ENCODE measurements at regions not wholly inside any gene's neighbourhood (a gene's known extent, or its start where the extent isn't known, plus 50 kb on each side); places are given as distances from the start of the nearest gene placed in this dataset.

DNA sequence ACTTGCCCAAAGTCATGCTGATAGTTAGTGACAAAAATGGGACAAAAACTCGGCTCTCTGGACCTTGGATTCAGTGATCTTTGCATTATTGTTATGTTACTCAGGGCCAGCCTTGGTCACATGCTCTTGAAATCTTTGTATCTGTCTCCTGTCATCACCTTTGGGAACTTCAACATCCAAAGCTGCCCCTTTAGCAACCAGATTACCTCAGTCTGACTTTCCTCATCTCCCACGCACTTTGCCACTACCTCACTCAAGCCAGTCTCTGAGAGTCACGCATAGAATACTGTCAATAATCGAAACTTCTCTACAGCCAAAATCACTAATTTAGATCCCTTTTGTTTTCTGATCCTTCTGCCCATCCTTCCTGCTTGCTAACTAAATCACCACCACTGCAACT lies 90.8 kb upstream of the DAAM1 start:
- Mint-ChIP-seq H3K27me3 (ENCODE audit: insufficient read depth) (peaks cover 10% of the 10 kb centered on the region), H3K27ac (no peak overlapping the region), H3K4me3 (no peak overlapping the region), H3K36me3 (ENCODE audit: low read depth) (no peaks in the 10 kb centered on the region), H3K4me1 (ENCODE audit: low read depth) (peaks cover 17% of the 10 kb centered on the region), H3K9me3 (no peaks in the 10 kb centered on the region)
- TF ChIP-seq, protein P1, sequence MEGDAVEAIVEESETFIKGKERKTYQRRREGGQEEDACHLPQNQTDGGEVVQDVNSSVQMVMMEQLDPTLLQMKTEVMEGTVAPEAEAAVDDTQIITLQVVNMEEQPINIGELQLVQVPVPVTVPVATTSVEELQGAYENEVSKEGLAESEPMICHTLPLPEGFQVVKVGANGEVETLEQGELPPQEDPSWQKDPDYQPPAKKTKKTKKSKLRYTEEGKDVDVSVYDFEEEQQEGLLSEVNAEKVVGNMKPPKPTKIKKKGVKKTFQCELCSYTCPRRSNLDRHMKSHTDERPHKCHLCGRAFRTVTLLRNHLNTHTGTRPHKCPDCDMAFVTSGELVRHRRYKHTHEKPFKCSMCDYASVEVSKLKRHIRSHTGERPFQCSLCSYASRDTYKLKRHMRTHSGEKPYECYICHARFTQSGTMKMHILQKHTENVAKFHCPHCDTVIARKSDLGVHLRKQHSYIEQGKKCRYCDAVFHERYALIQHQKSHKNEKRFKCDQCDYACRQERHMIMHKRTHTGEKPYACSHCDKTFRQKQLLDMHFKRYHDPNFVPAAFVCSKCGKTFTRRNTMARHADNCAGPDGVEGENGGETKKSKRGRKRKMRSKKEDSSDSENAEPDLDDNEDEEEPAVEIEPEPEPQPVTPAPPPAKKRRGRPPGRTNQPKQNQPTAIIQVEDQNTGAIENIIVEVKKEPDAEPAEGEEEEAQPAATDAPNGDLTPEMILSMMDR (IDR thresholded peaks at IDR 0.05): no peak
- no peak for DNase-seq

DNA sequence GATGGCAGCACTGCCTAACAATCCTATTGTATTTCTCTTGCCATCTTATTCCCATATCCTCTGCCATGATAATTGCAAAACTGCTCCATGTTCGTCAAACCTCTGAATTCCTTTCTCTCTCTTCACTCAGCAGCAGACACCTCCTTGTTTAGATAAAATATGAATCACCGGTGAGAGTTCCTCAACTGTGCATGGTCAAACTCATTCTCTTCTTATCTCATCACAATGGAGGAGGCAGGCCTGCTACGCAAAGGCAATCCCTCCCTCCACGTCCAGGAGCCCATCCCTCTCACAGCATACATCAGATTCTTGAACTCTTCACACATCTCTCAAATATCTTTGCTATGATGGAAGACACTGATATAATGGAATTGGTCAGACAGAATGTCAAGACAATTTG lies 90.1 kb upstream of the DAAM1 start:
- Mint-ChIP-seq H3K27ac (no peak overlapping the region), H3K36me3 (ENCODE audit: low read depth) (no peaks in the 10 kb centered on the region), H3K9me3 (no peaks in the 10 kb centered on the region)

DNA sequence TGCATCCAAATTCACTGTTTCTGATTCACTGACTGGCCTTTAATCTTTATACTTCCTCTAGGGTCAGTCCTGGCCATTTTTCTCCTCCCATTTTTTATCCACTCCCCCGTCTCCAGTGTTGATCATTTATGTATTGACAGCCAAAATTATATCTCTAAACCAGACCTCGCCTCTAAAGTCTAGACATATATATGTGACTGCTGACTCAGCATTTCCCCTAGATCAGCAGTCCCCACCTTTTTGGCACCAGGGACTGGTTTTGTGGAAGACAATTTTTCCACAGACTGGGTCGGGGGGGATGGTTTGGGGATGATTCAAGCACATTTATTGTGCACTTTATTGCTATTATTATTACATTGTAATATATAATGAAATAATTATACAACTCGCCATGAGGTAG lies 88.3 kb upstream of the DAAM1 start:
- no peaks in the 10 kb centered on the region for H3K9me3 Mint-ChIP-seq
- H3K4me1 Mint-ChIP-seq (ENCODE audit: low read depth): peaks cover 28% of the 10 kb centered on the region
- H3K27ac Mint-ChIP-seq: no peak overlapping the region
- no peak overlapping the region for H3K4me3 Mint-ChIP-seq
- no peaks in the 10 kb centered on the region for H3K36me3 Mint-ChIP-seq (ENCODE audit: low read depth)
- H3K27me3 Mint-ChIP-seq (ENCODE audit: insufficient read depth): no peaks in the 10 kb centered on the region; the same call in 1 of the 2 replicates
- DNase-seq: no peak
- TF ChIP-seq, protein P1 (IDR thresholded peaks at IDR 0.05): no peak

More for the DNA sequence above, 90.1 kb upstream of the DAAM1 start:
- DNase-seq: peak; percentile 94
- peaks cover 24% of the 10 kb centered on the region for H3K4me1 Mint-ChIP-seq (ENCODE audit: low read depth)
- TF ChIP-seq, protein P1 (IDR thresholded peaks at IDR 0.05): no peak
- no peak overlapping the region for H3K4me3 Mint-ChIP-seq
- H3K27me3 Mint-ChIP-seq (ENCODE audit: insufficient read depth): peaks cover 3% of the 10 kb centered on the region

DNA sequence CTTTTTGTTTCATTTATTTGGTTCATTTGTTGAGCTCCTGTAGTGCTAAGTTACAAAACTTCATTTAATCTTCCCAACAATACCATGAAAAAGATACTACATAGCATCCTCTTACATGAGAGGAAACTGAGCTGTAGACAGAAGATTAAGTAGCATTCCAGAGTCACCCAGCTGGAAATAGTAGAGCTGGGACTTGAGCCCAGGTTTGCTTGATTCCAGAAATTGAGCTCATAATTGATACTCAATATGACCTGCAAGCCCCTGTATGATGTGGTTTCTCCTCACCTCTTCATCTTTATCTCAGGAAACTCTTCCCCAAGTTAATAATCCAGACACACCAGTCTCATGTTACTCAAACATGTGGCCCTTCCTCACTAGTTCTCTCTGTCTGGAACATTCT lies 87.0 kb upstream of the DAAM1 start:
- no peak for DNase-seq

DNA sequence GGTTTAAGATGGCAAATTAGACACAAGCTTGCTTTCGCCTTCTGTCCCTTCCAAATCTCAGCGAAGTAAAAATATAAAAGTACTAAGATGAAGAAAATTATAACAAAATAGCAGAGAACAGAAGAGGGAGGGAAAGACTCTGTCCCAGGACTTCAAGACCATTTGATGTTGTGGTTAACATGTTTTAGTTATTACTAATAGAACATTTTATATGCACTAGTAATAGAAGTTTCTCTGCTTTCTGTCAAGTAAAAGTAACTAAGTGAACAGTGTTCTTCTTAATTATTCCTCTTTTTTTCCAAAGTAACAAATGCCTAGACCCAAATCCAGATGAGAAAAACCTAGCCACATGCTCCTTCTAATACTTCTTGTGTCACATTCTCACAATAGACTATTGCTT lies 85.1 kb upstream of the DAAM1 start:
- peak overlapping the region; percentile 27; the same call in 1 of the 2 replicates for H3K4me3 Mint-ChIP-seq
- peak overlapping the region; percentile 38 for H3K27ac Mint-ChIP-seq
- H3K4me1 Mint-ChIP-seq (ENCODE audit: low read depth): peaks cover 35% of the 10 kb centered on the region
- H3K27me3 Mint-ChIP-seq (ENCODE audit: insufficient read depth): peaks cover 3% of the 10 kb centered on the region; the same call in 1 of the 2 replicates
- no peaks in the 10 kb centered on the region for H3K9me3 Mint-ChIP-seq
- H3K36me3 Mint-ChIP-seq (ENCODE audit: low read depth): no peaks in the 10 kb centered on the region
- TF ChIP-seq, protein P1 (IDR thresholded peaks at IDR 0.05): no peak
- DNase-seq: peak; percentile 29

More for the DNA sequence above, 87.0 kb upstream of the DAAM1 start:
- Mint-ChIP-seq H3K27me3 (ENCODE audit: insufficient read depth) (no peaks in the 10 kb centered on the region), H3K9me3 (no peaks in the 10 kb centered on the region), H3K4me3 (no peak overlapping the region), H3K4me1 (ENCODE audit: low read depth) (peaks cover 28% of the 10 kb centered on the region), H3K27ac (no peak overlapping the region), H3K36me3 (ENCODE audit: low read depth) (no peaks in the 10 kb centered on the region)
- TF ChIP-seq, protein P1 (IDR thresholded peaks at IDR 0.05): no peak

DNA sequence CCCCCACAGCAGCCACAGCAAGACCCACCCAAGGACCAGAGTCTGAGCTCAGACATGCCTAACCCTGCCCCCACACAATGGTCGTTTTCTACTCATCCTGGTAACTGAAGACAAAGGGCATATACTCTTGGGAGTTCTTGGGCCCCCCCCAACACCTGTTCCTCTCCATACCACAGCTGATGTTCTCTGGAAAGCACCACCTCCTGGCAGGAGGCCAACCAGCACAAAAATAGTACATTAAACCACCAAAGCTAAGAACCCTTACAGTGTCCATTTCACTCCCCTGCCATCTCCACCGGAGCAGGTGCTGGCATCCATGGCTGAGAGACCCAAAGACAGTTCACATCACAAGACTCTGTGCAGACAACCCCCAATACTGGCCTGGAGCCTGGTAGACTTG lies 80.6 kb upstream of the DAAM1 start:
- TF ChIP-seq, protein P1 (IDR thresholded peaks at IDR 0.05): no peak
- Mint-ChIP-seq H3K4me1 (ENCODE audit: low read depth) (peaks cover 16% of the 10 kb centered on the region), H3K36me3 (ENCODE audit: low read depth) (no peaks in the 10 kb centered on the region), H3K27ac (no peak overlapping the region), H3K4me3 (no peak overlapping the region), H3K27me3 (ENCODE audit: insufficient read depth) (peaks cover 6% of the 10 kb centered on the region), H3K9me3 (no peaks in the 10 kb centered on the region)
- DNase-seq: no peak
